Spleen (tissue), 7 donors: ENCODE measurements at regions not wholly inside any gene's neighbourhood (a gene's known extent, or its start where the extent isn't known, plus 50 kb on each side); places are given as distances from the start of the nearest gene placed in this dataset.

ENCODE experiments used
- POLR2A ChIP-seq, 3 donors: fragments of 450-650 bp; IDR thresholded peaks; one replicate each; pipeline ENCODE4 v1.5.1; 2017; ENCODE audit warnings: antibody characterized with exemption in 3 of 3, mild to moderate bottlenecking in 1 of 3
- POLR2AphosphoS5 ChIP-seq, 3 donors: sonication (generic); formaldehyde crosslinking; IDR thresholded peaks; one replicate each; pipeline ENCODE4 v1.5.1; 2017; ENCODE audit warnings: antibody characterized with exemption in 3 of 3
- TF ChIP-seq, protein P1 (sequence below), 11 experiments: fragments of 200-600 bp in 7 of 11; fragments of 450-650 bp in 4 of 11; sonication (generic) in 4 of 11; IDR thresholded peaks in 8 of 11; conservative IDR thresholded peaks in 3 of 11; 1 replicate in 7 of 11; 2 replicates in 4 of 11; pipeline versions ENCODE4 v1.4.0 to v1.8.0; 2016 to 2021; ENCODE audit warnings: antibody characterized with exemption in 11 of 11, inconsistent platforms in 4 of 11, mild to moderate bottlenecking in 1 of 11
- donor health status: DM: no; HTN: no; CAD: no; lungs with moderate emphysema.
- donor health status: DM: no; HTN: no; CAD: no.
- donor health status: DM: no; HTN: no; CAD: no.

DNA sequence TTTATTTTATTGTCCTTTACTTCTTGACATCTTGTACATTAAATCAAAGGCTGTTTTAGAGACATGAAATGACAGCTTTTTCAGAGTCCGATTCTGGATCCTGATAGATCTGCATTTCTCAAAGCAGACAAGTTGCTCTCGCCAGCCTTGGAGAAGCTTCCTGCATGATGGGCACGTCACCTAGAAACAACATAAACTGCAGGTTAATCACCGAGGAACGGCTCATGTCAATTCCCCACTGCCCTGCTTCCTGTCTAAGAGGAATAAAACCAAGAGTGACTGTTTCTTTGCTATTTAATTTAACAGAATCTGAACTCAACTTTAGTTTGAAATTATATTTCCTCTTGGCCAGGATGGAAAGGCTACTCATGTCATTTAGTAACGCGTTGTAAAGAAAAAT, 77.0 kb downstream of the RWDD3 start:
- TF ChIP-seq, protein P1, sequence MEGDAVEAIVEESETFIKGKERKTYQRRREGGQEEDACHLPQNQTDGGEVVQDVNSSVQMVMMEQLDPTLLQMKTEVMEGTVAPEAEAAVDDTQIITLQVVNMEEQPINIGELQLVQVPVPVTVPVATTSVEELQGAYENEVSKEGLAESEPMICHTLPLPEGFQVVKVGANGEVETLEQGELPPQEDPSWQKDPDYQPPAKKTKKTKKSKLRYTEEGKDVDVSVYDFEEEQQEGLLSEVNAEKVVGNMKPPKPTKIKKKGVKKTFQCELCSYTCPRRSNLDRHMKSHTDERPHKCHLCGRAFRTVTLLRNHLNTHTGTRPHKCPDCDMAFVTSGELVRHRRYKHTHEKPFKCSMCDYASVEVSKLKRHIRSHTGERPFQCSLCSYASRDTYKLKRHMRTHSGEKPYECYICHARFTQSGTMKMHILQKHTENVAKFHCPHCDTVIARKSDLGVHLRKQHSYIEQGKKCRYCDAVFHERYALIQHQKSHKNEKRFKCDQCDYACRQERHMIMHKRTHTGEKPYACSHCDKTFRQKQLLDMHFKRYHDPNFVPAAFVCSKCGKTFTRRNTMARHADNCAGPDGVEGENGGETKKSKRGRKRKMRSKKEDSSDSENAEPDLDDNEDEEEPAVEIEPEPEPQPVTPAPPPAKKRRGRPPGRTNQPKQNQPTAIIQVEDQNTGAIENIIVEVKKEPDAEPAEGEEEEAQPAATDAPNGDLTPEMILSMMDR (IDR thresholded peaks at IDR 0.05 in 8 of 11, conservative IDR thresholded peaks at IDR 0.05 in 3 of 11), result no peak
- TF ChIP-seq POLR2AphosphoS5 (IDR thresholded peaks at IDR 0.05) (no peak), POLR2A (IDR thresholded peaks at IDR 0.05) (no peak)
